ENCODE measurements at regions not wholly inside any gene's neighbourhood (a gene's known extent, or its start where the extent isn't known, plus 50 kb on each side); places are given as distances from the start of the nearest gene placed in this dataset.

DNA sequence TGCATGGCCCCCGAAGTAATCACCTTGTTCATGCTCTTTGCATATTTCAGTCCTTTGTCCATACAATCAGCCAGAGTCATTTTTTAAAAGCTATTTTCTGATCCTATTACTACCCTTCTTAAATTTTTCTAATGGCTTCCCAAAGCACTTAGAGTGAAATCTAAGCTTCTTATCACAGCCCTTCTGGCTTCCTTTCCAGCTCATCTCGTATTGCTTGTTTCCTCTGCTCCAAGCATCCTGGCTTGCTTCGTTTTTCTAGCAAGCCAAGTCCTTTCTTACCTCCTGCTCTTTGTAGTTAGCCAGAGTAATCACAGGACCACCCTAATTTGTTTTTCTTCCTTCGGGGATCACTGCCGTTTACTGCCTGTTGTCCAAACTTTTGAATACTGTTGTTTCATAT is 453.3 kb downstream of the KIF4B start:
- CTCF ChIA-PET: no interaction called here
- H3K36me3 ChIP-seq (ENCODE audit: insufficient read depth, low read length): no peaks in the 10 kb centered on the region

DNA sequence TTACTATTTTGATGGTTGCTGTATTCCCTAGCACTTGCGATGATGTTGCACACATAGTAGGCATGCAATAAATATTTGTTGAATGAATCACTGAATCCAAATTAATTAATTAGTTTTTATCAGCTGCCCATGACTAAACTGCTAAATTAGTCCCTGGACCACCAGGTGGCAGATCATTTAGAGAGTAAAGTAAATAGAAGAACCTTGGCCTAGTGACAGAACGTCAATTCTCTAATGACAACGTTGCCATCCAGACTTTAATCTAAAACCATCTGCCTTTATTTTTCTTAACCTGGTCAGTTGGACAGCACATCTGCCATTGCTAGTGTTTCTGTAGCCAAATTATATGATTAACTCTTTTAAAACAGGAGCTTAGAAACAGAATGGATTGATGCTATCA is 457.5 kb downstream of the KIF4B start:
- no peaks in the 10 kb centered on the region for H3K9me3 Mint-ChIP-seq
- H3K36me3 Mint-ChIP-seq (ENCODE audit: low read depth): no peaks in the 10 kb centered on the region
- no peaks in the 10 kb centered on the region for H3K36me3 ChIP-seq (ENCODE audit: insufficient read depth, low read length)
- no peak overlapping the region for H3K4me3 Mint-ChIP-seq
- no peak for DNase-seq
- no peaks in the 10 kb centered on the region for H3K4me1 Mint-ChIP-seq (ENCODE audit: low read depth)
- no peak overlapping the region for H3K27ac Mint-ChIP-seq
- ATAC-seq (ENCODE audit: poor library complexity): no peak
- H3K9me3 ChIP-seq (ENCODE audit: control insufficient read depth in 1 of 2, insufficient read depth in 1 of 2, low read length in 2 of 2): no peaks in the 10 kb centered on the region
- ChIA-PET POLR2A (no interaction called here), CTCF (no interaction called here)
- H3K4me1 ChIP-seq (ENCODE audit: insufficient read depth, low read length): no peaks in the 10 kb centered on the region
- intact Hi-C loops (cut with DNase I, micrococcal nuclease): no loop called here
- peaks cover 5% of the 10 kb centered on the region for H3K27me3 Mint-ChIP-seq
- H3K27ac ChIP-seq (ENCODE audit: low read depth in 1 of 2, low read length in 2 of 2): no peak overlapping the region
- H3K27me3 ChIP-seq (ENCODE audit: control insufficient read depth in 1 of 2, insufficient read depth in 2 of 2, low read length in 2 of 2): no peaks in the 10 kb centered on the region
- TF ChIP-seq, protein P1, sequence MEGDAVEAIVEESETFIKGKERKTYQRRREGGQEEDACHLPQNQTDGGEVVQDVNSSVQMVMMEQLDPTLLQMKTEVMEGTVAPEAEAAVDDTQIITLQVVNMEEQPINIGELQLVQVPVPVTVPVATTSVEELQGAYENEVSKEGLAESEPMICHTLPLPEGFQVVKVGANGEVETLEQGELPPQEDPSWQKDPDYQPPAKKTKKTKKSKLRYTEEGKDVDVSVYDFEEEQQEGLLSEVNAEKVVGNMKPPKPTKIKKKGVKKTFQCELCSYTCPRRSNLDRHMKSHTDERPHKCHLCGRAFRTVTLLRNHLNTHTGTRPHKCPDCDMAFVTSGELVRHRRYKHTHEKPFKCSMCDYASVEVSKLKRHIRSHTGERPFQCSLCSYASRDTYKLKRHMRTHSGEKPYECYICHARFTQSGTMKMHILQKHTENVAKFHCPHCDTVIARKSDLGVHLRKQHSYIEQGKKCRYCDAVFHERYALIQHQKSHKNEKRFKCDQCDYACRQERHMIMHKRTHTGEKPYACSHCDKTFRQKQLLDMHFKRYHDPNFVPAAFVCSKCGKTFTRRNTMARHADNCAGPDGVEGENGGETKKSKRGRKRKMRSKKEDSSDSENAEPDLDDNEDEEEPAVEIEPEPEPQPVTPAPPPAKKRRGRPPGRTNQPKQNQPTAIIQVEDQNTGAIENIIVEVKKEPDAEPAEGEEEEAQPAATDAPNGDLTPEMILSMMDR (IDR thresholded peaks at IDR 0.05): no peak
- no peak overlapping the region for H3K4me3 ChIP-seq (ENCODE audit: low read length)

More for the DNA sequence above, 453.3 kb downstream of the KIF4B start:
- no peaks in the 10 kb centered on the region for H3K36me3 Mint-ChIP-seq (ENCODE audit: low read depth)
- no peak for DNase-seq
- H3K4me3 ChIP-seq (ENCODE audit: low read length): no peak overlapping the region
- no peaks in the 10 kb centered on the region for H3K4me1 ChIP-seq (ENCODE audit: insufficient read depth, low read length)
- POLR2A ChIA-PET: no interaction called here
- no peaks in the 10 kb centered on the region for H3K9me3 ChIP-seq (ENCODE audit: control insufficient read depth in 1 of 2, insufficient read depth in 1 of 2, low read length in 2 of 2)
- peaks cover 5% of the 10 kb centered on the region for H3K9me3 Mint-ChIP-seq
- no peak overlapping the region for H3K27ac ChIP-seq (ENCODE audit: low read depth in 1 of 2, low read length in 2 of 2)
- no peaks in the 10 kb centered on the region for H3K4me1 Mint-ChIP-seq (ENCODE audit: low read depth)
- intact Hi-C loops (cut with DNase I, micrococcal nuclease): no loop called here
- no peak overlapping the region for H3K27ac Mint-ChIP-seq
- no peaks in the 10 kb centered on the region for H3K27me3 ChIP-seq (ENCODE audit: control insufficient read depth in 1 of 2, insufficient read depth in 2 of 2, low read length in 2 of 2)
- ATAC-seq (ENCODE audit: poor library complexity): no peak
- TF ChIP-seq, protein P1 (IDR thresholded peaks at IDR 0.05): no peak
- H3K4me3 Mint-ChIP-seq: no peak overlapping the region
- peaks cover 5% of the 10 kb centered on the region for H3K27me3 Mint-ChIP-seq

DNA sequence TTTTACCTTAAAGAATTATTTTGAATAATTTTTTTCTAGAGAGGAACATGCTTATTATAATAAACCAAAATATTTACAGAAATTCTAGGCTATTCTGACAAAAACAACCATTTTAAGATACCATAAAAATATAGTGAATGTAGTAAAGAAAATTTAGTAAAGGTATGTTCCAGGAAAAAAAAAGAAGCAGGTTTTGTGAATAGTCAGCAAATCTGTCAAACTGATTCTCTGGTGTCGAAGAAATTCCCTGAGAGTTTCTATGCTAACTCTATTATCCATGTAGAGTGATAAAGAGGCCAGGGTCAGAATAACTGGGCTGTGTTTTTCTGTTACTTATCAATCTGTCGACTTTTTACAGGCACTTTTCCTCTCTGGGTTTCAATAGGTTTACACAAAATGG is 459.2 kb downstream of the KIF4B start:
- peaks cover 3% of the 10 kb centered on the region for H3K9me3 Mint-ChIP-seq
- H3K9me3 ChIP-seq (ENCODE audit: control insufficient read depth in 1 of 2, insufficient read depth in 1 of 2, low read length in 2 of 2): no peaks in the 10 kb centered on the region
- no peaks in the 10 kb centered on the region for H3K4me1 Mint-ChIP-seq (ENCODE audit: low read depth)
- no peaks in the 10 kb centered on the region for H3K36me3 Mint-ChIP-seq (ENCODE audit: low read depth)
- no peak overlapping the region for H3K27ac ChIP-seq (ENCODE audit: low read depth in 1 of 2, low read length in 2 of 2)
- DNase-seq: no peak
- H3K27ac Mint-ChIP-seq: no peak overlapping the region
- no peak overlapping the region for H3K4me3 ChIP-seq (ENCODE audit: low read length)
- no peaks in the 10 kb centered on the region for H3K36me3 ChIP-seq (ENCODE audit: insufficient read depth, low read length)
- no peak overlapping the region for H3K4me3 Mint-ChIP-seq
- no peaks in the 10 kb centered on the region for H3K27me3 ChIP-seq (ENCODE audit: control insufficient read depth in 1 of 2, insufficient read depth in 2 of 2, low read length in 2 of 2)
- POLR2A ChIA-PET: no interaction called here
- intact Hi-C loops (cut with DNase I, micrococcal nuclease): no loop called here
- TF ChIP-seq, protein P1 (IDR thresholded peaks at IDR 0.05): no peak
- H3K4me1 ChIP-seq (ENCODE audit: insufficient read depth, low read length): no peaks in the 10 kb centered on the region
- H3K27me3 Mint-ChIP-seq: no peaks in the 10 kb centered on the region
- no peak for ATAC-seq (ENCODE audit: poor library complexity)
- CTCF ChIA-PET: no interaction called here
